CD4-positive, alpha-beta T cell (primary cell): ENCODE measurements at regions not wholly inside any gene's neighbourhood (a gene's known extent, or its start where the extent isn't known, plus 50 kb on each side); places are given as distances from the start of the nearest gene placed in this dataset.

Source experiments
- ATAC-seq: fragments of 200-7000 bp; cut with Tn5 transposase; one replicate; pipeline ENCODE4 v1.10.0; 2022; ENCODE audit warnings: mild to moderate bottlenecking; ENCODE audit not compliant: poor library complexity
- CTCF ChIA-PET: fragments of 350-600 bp; sonication (Branson Sonifier 250); formaldehyde crosslinking; loops from one replicate; lab custom pipeline; 2021; ENCODE audit warnings: antibody characterized with exemption, inconsistent platforms; lab: Charles Lee
- POLR2A ChIA-PET: fragments of 350-600 bp; sonication (Branson Sonifier 250); formaldehyde crosslinking; loops from one replicate; lab custom pipeline; 2021; ENCODE audit warnings: antibody characterized with exemption, inconsistent platforms; lab: Charles Lee
- DNase-seq, 14 experiments: peaks; one replicate each; pipeline ENCODE4 v3.0.0-alpha.2; 2013 to 2020; ENCODE audit warnings: mixed read lengths in 2 of 14
- H3K27ac ChIP-seq, 2 donors: one replicate each; pipeline versions ENCODE4 v1.5.1 to v1.7.0; 2013; ENCODE audit warnings: low read length in 2 of 2, low read depth in 1 of 2, mild to moderate bottlenecking in 1 of 2
- H3K27me3 ChIP-seq, 2 experiments: 1 replicate in 1 of 2; 2 replicates in 1 of 2; pipeline versions ENCODE4 v1.6.1 to v1.7.0; 2013; ENCODE audit warnings: low read length in 2 of 2, control low read depth in 1 of 2, mild to moderate bottlenecking in 1 of 2, moderate library complexity in 1 of 2; ENCODE audit not compliant: insufficient read depth in 2 of 2, control insufficient read depth in 1 of 2
- H3K36me3 ChIP-seq: one replicate; pipeline ENCODE4 v1.6.1; 2013; ENCODE audit warnings: low read length, control low read depth; ENCODE audit not compliant: insufficient read depth
- H3K4me1 ChIP-seq: one replicate; pipeline ENCODE4 v1.6.1; 2013; ENCODE audit warnings: low read length, control low read depth; ENCODE audit not compliant: insufficient read depth
- H3K4me3 ChIP-seq: one replicate; pipeline ENCODE4 v1.5.1; 2013; ENCODE audit warnings: mild to moderate bottlenecking, low read length, moderate library complexity
- H3K9me3 ChIP-seq, 2 experiments: 1 replicate in 1 of 2; 2 replicates in 1 of 2; pipeline versions ENCODE4 v1.6.1 to v1.7.0; 2013; ENCODE audit warnings: low read length in 2 of 2, mild to moderate bottlenecking in 2 of 2, control low read depth in 1 of 2, moderate library complexity in 1 of 2; ENCODE audit not compliant: control insufficient read depth in 1 of 2, insufficient read depth in 1 of 2
- H3K27ac Mint-ChIP-seq: one replicate; pipeline ENCODE4 v1.8.0; 2020; ENCODE audit warnings: mixed read lengths
- H3K27me3 Mint-ChIP-seq: one replicate; pipeline ENCODE4 v1.8.0; 2021; ENCODE audit warnings: mixed read lengths
- H3K36me3 Mint-ChIP-seq: one replicate; pipeline ENCODE4 v1.8.0; 2021; ENCODE audit warnings: low read depth, mixed read lengths
- H3K4me1 Mint-ChIP-seq: one replicate; pipeline ENCODE4 v1.8.0; 2021; ENCODE audit warnings: low read depth, mixed read lengths
- H3K4me3 Mint-ChIP-seq: one replicate; pipeline ENCODE4 v1.8.0; 2020; ENCODE audit warnings: mild to moderate bottlenecking, mixed read lengths
- H3K9me3 Mint-ChIP-seq: one replicate; pipeline ENCODE4 v1.8.0; 2020; ENCODE audit warnings: mixed read lengths
- intact Hi-C, 2 experiments: fragments of 100-400 bp; cut with DNase I in 1 of 2; cut with micrococcal nuclease in 1 of 2; formaldehyde crosslinking; loops; one replicate each; pipeline versions ENCODE4 v1.15.1 to v1.9.0; 2023 to 2025; cut with DNase I, micrococcal nuclease
- TF ChIP-seq, protein P1 (sequence below): fragments of 200-600 bp; IDR thresholded peaks from one replicate; pipeline ENCODE4 v1.8.0; 2022; ENCODE audit warnings: antibody characterized with exemption, mild to moderate bottlenecking

DNA sequence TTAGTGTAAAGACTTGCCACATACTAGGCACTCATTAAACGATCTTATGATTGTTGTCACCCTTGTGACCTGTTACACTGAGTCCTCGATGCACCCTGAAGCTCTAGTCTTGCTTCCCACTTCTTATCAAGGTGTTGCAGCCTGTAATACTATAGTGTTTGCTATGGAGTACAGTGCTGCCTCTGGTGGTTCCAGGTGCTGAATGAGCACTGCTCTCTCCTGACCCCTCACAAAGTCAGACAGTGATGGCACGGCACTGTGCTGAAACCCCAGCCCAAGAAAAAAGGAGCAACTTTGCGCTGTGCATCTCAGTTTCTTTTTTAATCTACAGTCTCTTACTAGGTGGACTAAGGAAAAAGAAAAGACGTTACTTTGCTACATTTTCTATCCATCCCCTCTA lies 106.3 kb downstream of the GC start:
- no peaks in the 10 kb centered on the region for H3K4me1 ChIP-seq
- ChIA-PET CTCF (no interaction called here), POLR2A (no interaction called here)

DNA sequence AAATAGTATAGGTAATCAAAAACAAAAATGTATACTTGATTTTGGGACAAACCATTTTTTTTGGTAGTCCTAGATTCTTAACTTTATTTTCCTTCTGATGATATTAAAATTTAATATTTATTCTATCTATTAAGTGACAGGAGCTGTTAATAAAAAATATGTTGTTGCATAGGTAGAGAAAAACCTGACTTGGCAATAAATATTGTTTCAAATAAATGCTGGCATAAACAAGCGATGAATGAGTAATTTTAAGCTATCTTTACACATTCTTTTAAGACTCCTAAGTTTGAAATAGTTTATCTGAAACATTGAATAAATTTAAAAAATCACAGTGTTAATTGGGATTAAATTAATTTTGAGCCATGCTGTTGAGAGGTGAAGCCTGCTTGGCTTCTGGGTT lies 114.6 kb downstream of the GC start:
- no peaks in the 10 kb centered on the region for H3K9me3 ChIP-seq
- Mint-ChIP-seq H3K4me1 (no peaks in the 10 kb centered on the region), H3K27ac (no peak overlapping the region), H3K27me3 (peaks cover 20% of the 10 kb centered on the region), H3K9me3 (no peaks in the 10 kb centered on the region), H3K4me3 (no peak overlapping the region), H3K36me3 (no peaks in the 10 kb centered on the region)
- ATAC-seq (no peak), DNase-seq (no peak)
- H3K4me3 ChIP-seq, result no peak overlapping the region
- H3K27ac ChIP-seq, result no peak overlapping the region
- no peaks in the 10 kb centered on the region for H3K4me1 ChIP-seq
- no peaks in the 10 kb centered on the region for H3K36me3 ChIP-seq
- POLR2A ChIA-PET, result no interaction called here
- CTCF ChIA-PET, result no interaction called here
- intact Hi-C loops, result no loop called here
- TF ChIP-seq, protein P1, sequence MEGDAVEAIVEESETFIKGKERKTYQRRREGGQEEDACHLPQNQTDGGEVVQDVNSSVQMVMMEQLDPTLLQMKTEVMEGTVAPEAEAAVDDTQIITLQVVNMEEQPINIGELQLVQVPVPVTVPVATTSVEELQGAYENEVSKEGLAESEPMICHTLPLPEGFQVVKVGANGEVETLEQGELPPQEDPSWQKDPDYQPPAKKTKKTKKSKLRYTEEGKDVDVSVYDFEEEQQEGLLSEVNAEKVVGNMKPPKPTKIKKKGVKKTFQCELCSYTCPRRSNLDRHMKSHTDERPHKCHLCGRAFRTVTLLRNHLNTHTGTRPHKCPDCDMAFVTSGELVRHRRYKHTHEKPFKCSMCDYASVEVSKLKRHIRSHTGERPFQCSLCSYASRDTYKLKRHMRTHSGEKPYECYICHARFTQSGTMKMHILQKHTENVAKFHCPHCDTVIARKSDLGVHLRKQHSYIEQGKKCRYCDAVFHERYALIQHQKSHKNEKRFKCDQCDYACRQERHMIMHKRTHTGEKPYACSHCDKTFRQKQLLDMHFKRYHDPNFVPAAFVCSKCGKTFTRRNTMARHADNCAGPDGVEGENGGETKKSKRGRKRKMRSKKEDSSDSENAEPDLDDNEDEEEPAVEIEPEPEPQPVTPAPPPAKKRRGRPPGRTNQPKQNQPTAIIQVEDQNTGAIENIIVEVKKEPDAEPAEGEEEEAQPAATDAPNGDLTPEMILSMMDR, result no peak
- H3K27me3 ChIP-seq, result peaks cover 0 to 7% of the 10 kb centered on the region in 2 experiments

More for the DNA sequence above, 106.3 kb downstream of the GC start:
- H3K4me3 ChIP-seq, result no peak overlapping the region
- Mint-ChIP-seq H3K27me3 (peaks cover 4% of the 10 kb centered on the region), H3K4me3 (no peak overlapping the region), H3K9me3 (no peaks in the 10 kb centered on the region), H3K4me1 (no peaks in the 10 kb centered on the region), H3K27ac (no peak overlapping the region), H3K36me3 (no peaks in the 10 kb centered on the region)
- no peak overlapping the region for H3K27ac ChIP-seq
- no peaks in the 10 kb centered on the region for H3K36me3 ChIP-seq
- intact Hi-C loops, result no loop called here
- no peak for DNase-seq
- TF ChIP-seq, protein P1, result no peak
- ATAC-seq, result no peak
- H3K9me3 ChIP-seq, result no peaks in the 10 kb centered on the region
- no peaks in the 10 kb centered on the region for H3K27me3 ChIP-seq

DNA sequence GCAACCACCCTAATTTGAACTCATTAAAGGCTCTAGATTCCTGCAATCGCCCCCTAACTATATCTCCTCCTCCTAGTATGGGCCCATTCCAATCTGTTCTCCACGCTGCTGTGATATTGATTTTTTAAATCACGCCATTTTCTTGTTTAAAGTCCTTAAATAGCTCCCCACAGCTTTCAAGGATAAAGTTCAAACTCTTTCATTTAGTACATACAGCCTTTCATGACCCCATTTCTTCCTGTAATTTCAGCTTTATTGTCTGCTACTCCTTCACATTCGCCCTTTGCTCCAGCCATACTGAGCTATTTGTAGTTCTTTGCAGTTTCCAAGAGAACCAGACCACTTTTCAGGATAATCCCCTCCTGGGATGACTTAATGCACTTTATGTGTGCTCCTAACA lies 118.5 kb downstream of the GC start:
- ATAC-seq, result no peak
- H3K4me3 Mint-ChIP-seq, result no peak overlapping the region
- H3K36me3 Mint-ChIP-seq, result no peaks in the 10 kb centered on the region

More for the DNA sequence above, 118.5 kb downstream of the GC start:
- POLR2A ChIA-PET, result no interaction called here
- Histone ChIP-seq H3K4me1 (no peaks in the 10 kb centered on the region), H3K4me3 (no peak overlapping the region), H3K27me3 (peaks cover 0 to 7% of the 10 kb centered on the region in 2 experiments), H3K27ac (no peak overlapping the region), H3K36me3 (no peaks in the 10 kb centered on the region), H3K9me3 (no peaks in the 10 kb centered on the region)
- no peak overlapping the region for H3K27ac Mint-ChIP-seq
- peaks cover 28% of the 10 kb centered on the region for H3K27me3 Mint-ChIP-seq
- CTCF ChIA-PET, result no interaction called here
- no peak for DNase-seq
- intact Hi-C loops, result no loop called here
- TF ChIP-seq, protein P1, result no peak
- no peaks in the 10 kb centered on the region for H3K9me3 Mint-ChIP-seq
- H3K4me1 Mint-ChIP-seq, result no peaks in the 10 kb centered on the region
